ENCODE measurements at regions not wholly inside any gene's neighbourhood (a gene's known extent, or its start where the extent isn't known, plus 50 kb on each side); places are given as distances from the start of the nearest gene placed in this dataset.

GRCh38 chr15:39079296-39079847 is 501.5 kb upstream of the THBS1 start:
- DNase-seq, result peak; percentile 37
- no peak for TF ChIP-seq CTCF (IDR thresholded peaks at IDR 0.05; ENCODE audit: low read depth, low read length, missing control alignments)
- H3K36me3 ChIP-seq (replicated peaks), result no peaks in the 10 kb centered on the region
- H3K4me3 ChIP-seq (ENCODE audit: low read depth, low read length), result no peak overlapping the region
- no peak overlapping the region for H3K27ac ChIP-seq
- no peaks in the 10 kb centered on the region for H3K27me3 ChIP-seq (replicated peaks)
- in situ Hi-C loops (cut with HindIII; ENCODE audit: low pct_ligation_motif_present, low sequenced_read_pairs), result no loop called here

DNA sequence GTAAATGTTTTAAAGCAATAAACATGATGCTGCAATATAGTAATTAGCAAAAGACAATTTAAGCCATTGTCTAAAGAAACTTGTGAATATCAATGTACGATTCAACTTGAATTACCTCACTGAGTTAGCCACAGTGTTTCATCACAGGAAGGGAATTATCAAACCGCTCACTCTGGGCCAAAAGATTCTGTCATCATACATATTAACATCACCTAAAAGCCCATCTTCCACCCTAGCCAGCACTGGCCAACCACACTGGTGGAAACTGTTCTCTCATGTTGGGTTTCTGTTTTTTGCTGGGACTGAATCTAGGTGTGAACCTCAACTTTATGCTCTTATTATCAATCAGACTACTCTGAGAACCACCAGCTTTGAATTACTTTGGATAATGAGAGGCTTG is 497.7 kb upstream of the THBS1 start:
- Histone ChIP-seq H3K4me3 (ENCODE audit: low read depth, low read length) (no peak overlapping the region), H3K27me3 (replicated peaks) (no peaks in the 10 kb centered on the region), H3K36me3 (replicated peaks) (no peaks in the 10 kb centered on the region), H3K27ac (no peak overlapping the region)
- no peak for TF ChIP-seq CTCF (IDR thresholded peaks at IDR 0.05; ENCODE audit: low read depth, low read length, missing control alignments)
- no peak for DNase-seq
- in situ Hi-C loops (cut with HindIII; ENCODE audit: low pct_ligation_motif_present, low sequenced_read_pairs), result no loop called here

DNA sequence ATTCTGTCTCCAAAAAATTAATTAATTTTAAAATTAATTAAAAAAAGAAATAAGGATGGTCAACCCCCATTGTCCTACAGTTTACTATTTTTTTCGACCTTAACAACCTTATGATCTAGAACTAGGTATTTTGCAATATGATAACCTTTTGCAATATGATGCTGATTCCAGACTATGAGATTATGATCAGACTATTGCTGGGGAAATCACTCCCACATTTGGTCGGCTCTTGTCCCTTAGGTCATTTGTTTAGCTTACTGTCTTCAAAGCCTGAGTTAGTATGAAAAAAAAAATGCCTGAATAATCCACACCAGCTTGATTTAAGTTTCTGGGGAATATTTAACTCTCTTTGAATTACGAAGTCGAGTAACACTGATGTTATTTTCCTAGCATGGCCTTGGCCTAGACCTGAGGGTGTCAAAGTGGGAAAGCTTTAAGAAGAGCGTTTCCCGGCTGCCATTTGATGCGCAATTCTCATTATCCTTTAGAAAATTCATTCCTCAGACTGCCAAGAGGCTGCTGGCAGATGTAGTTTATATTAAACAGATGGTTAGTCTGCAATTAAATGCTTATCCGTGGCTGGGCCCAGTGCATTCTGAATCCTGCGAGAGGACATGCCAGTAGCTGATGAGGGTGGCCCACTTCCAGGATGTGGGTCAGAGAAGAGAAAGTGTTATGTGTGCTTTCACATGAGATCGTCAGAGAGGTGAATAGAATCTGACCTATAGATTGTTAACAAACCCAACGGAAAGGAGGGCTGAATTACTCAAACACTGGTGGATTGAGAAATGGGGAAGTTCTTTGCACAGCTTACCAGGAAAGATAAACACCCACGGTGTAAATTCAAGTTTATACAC is 496.0 kb upstream of the THBS1 start:
- no peak for TF ChIP-seq CTCF (IDR thresholded peaks at IDR 0.05; ENCODE audit: low read depth, low read length, missing control alignments)
- peak; percentile 14 for DNase-seq
- H3K4me3 ChIP-seq (ENCODE audit: low read depth, low read length), result no peak overlapping the region
- H3K36me3 ChIP-seq (replicated peaks), result no peaks in the 10 kb centered on the region
- no peak overlapping the region for H3K27ac ChIP-seq
- in situ Hi-C loops (cut with HindIII; ENCODE audit: low pct_ligation_motif_present, low sequenced_read_pairs), result no loop called here
- H3K27me3 ChIP-seq (replicated peaks), result no peaks in the 10 kb centered on the region

GRCh38 chr15:39086641-39087040 is 494.2 kb upstream of the THBS1 start:
- TF ChIP-seq CTCF (IDR thresholded peaks at IDR 0.05; ENCODE audit: low read depth, low read length, missing control alignments), result no peak
- in situ Hi-C loops (cut with HindIII; ENCODE audit: low pct_ligation_motif_present, low sequenced_read_pairs), result no loop called here
- H3K36me3 ChIP-seq (replicated peaks), result no peaks in the 10 kb centered on the region
- no peak for DNase-seq
- H3K27ac ChIP-seq, result no peak overlapping the region
- no peaks in the 10 kb centered on the region for H3K27me3 ChIP-seq (replicated peaks)
- H3K4me3 ChIP-seq (ENCODE audit: low read depth, low read length), result no peak overlapping the region

GRCh38 chr15:39088156-39088555 is 492.7 kb upstream of the THBS1 start:
- H3K27ac ChIP-seq, result no peak overlapping the region
- in situ Hi-C loops (cut with HindIII; ENCODE audit: low pct_ligation_motif_present, low sequenced_read_pairs), result no loop called here
- no peaks in the 10 kb centered on the region for H3K27me3 ChIP-seq (replicated peaks)
- TF ChIP-seq CTCF (IDR thresholded peaks at IDR 0.05; ENCODE audit: low read depth, low read length, missing control alignments), result no peak
- no peaks in the 10 kb centered on the region for H3K36me3 ChIP-seq (replicated peaks)
- DNase-seq, result no peak
- no peak overlapping the region for H3K4me3 ChIP-seq (ENCODE audit: low read depth, low read length)

All from brain microvascular endothelial cell (primary cell).